HL-60 (cell line): ENCODE measurements at regions not wholly inside any gene's neighbourhood (a gene's known extent, or its start where the extent isn't known, plus 50 kb on each side); places are given as distances from the start of the nearest gene placed in this dataset.

Source experiments
- DNase-seq, 2 experiments: peaks; one replicate each; pipeline ENCODE4 v3.0.0-alpha.2; 2010 to 2020; ENCODE audit warnings: low read depth in 1 of 2, low spot score in 1 of 2
- H3K27ac ChIP-seq: fragments of 250-450 bp; sonication (Bioruptor Pico); replicated peaks from 2 replicates; pipeline ENCODE4 v1.5.1; 2020; ENCODE audit warnings: mild to moderate bottlenecking, moderate library complexity
- H3K27me3 ChIP-seq: fragments of 250-450 bp; sonication (Bioruptor Pico); 2 replicates; pipeline ENCODE4 v1.5.1; 2021; ENCODE audit warnings: mild to moderate bottlenecking, moderate library complexity; ENCODE audit not compliant: insufficient read depth, poor library complexity, severe bottlenecking
- H3K4me3 ChIP-seq: replicated peaks from 2 replicates; pipeline ENCODE4 v1.5.1; 2011; ENCODE audit warnings: mild to moderate bottlenecking, control low read depth, low read length; ENCODE audit not compliant: insufficient read depth
- CTCF ChIP-seq: IDR thresholded peaks from one replicate; pipeline ENCODE4 v1.5.1; 2011; ENCODE audit warnings: low read length, control low read depth, inconsistent platforms; ENCODE audit not compliant: insufficient read depth
- GABPA ChIP-seq: IDR thresholded peaks from 2 replicates; pipeline ENCODE4 v1.6.1; 2012; ENCODE audit warnings: low read depth
- POLR2AphosphoS5 ChIP-seq: IDR thresholded peaks from 2 replicates; pipeline ENCODE4 v1.6.1; 2012; ENCODE audit warnings: low read depth
- SPI1 ChIP-seq: IDR thresholded peaks from 2 replicates; pipeline ENCODE4 v1.6.1; 2012; ENCODE audit warnings: low read depth, mild to moderate bottlenecking, borderline replicate concordance
- TF ChIP-seq, protein P1 (sequence below): IDR thresholded peaks from 2 replicates; pipeline ENCODE4 v1.6.1; 2012; ENCODE audit warnings: low read depth; ENCODE audit not compliant: insufficient replicate concordance

GRCh38 chr1:54497338-54497737 lies 50.7 kb upstream of the ACOT11 start:
- H3K4me3 ChIP-seq, result no peak overlapping the region
- DNase-seq, result no peak
- TF ChIP-seq SPI1 (no peak), POLR2AphosphoS5 (no peak), GABPA (no peak), CTCF (no peak)
- TF ChIP-seq, protein P1, sequence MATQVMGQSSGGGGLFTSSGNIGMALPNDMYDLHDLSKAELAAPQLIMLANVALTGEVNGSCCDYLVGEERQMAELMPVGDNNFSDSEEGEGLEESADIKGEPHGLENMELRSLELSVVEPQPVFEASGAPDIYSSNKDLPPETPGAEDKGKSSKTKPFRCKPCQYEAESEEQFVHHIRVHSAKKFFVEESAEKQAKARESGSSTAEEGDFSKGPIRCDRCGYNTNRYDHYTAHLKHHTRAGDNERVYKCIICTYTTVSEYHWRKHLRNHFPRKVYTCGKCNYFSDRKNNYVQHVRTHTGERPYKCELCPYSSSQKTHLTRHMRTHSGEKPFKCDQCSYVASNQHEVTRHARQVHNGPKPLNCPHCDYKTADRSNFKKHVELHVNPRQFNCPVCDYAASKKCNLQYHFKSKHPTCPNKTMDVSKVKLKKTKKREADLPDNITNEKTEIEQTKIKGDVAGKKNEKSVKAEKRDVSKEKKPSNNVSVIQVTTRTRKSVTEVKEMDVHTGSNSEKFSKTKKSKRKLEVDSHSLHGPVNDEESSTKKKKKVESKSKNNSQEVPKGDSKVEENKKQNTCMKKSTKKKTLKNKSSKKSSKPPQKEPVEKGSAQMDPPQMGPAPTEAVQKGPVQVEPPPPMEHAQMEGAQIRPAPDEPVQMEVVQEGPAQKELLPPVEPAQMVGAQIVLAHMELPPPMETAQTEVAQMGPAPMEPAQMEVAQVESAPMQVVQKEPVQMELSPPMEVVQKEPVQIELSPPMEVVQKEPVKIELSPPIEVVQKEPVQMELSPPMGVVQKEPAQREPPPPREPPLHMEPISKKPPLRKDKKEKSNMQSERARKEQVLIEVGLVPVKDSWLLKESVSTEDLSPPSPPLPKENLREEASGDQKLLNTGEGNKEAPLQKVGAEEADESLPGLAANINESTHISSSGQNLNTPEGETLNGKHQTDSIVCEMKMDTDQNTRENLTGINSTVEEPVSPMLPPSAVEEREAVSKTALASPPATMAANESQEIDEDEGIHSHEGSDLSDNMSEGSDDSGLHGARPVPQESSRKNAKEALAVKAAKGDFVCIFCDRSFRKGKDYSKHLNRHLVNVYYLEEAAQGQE, result no peak
- peaks cover 4% of the 10 kb centered on the region for H3K27me3 ChIP-seq
- H3K27ac ChIP-seq, result no peak overlapping the region

DNA sequence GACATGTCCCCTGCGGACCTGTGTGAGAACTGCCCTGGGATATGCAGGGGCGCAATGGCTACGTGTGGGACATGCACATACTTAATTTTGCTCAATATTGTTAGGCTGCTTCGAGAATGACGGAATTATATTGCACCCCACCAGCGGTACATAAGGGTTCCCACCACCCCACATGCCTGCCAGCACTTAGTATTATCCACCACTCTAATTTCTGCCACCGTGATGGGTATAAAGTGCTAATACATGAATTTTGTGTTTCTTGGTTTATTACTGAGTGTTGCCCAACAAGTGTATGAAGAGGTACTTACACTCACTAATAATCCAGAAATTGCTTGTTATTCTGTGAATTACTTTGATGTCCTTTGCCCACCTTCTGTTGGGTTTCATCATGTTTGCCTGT lies 52.1 kb upstream of the ACOT11 start:
- TF ChIP-seq POLR2AphosphoS5 (no peak), CTCF (no peak), GABPA (no peak), SPI1 (no peak)
- TF ChIP-seq, protein P1, result no peak
- DNase-seq, result no peak
- Histone ChIP-seq H3K27me3 (peaks cover 4% of the 10 kb centered on the region), H3K27ac (no peak overlapping the region), H3K4me3 (no peak overlapping the region)

DNA sequence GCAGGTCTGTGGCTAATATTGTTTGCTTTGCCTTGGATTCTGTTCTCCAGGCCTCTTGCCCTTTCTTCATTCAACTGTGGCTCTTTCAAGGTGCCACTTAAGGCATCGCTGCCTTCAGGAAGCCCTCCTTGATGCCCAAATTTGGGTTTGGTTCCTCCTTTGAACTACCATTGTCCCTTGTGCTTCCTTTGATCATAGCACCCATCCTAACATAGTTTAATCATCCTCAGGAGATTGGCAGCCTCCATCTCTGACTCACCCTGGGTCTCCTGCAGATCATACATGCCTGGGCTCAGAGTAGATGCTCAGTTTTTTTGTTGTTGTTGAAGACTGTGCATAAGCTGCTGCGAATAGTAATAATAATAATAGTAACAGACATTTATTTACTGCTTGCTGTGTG lies 54.4 kb upstream of the ACOT11 start:
- Histone ChIP-seq H3K27ac (no peak overlapping the region), H3K4me3 (no peak overlapping the region), H3K27me3 (no peaks in the 10 kb centered on the region)
- TF ChIP-seq GABPA (no peak), SPI1 (no peak), POLR2AphosphoS5 (no peak), CTCF (no peak)
- TF ChIP-seq, protein P1, result no peak
- no peak for DNase-seq
